Frontal cortex (tissue), 3 donors: ENCODE measurements at regions not wholly inside any gene's neighbourhood (a gene's known extent, or its start where the extent isn't known, plus 50 kb on each side); places are given as distances from the start of the nearest gene placed in this dataset.
"Not testable (repeated sequence)": the region's sequence is repeated elsewhere in the genome, so short reads cannot be mapped to it uniquely, and the experiment has no call there.

ENCODE experiments used
- DNase-seq, 2 donors: peaks; one replicate each; pipeline ENCODE4 v3.0.0; 2012; ENCODE audit warnings: low spot score in 2 of 2
- FAIRE-seq: peaks from 2 replicates; lab custom pipeline; 2012; peaks lifted over from hg19 to GRCh38; lab: Jason Lieb, UNC
- donor health status: control.
- donor health status: control.
- donor health status: control.

DNA sequence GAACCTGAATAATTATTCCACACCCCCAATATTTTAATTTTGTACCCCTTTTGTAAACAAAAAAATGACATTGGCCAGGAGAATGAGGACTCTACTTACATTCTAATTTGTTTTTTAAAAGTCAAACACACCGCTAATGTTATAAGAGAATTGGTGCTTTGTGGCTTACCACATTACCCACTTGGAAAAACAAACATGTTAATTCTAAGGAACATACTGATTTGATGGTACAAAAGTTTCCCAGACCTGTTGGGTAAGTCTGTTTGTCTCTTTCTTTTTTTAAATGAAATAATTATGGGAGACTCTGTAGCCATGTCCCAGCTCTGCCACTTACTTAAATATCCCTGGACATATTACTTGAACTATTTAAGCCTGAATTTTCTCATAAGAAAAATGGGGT lies 352.5 kb upstream of the C2CD4B start:
- FAIRE-seq (no peak), DNase-seq (no peak)

DNA sequence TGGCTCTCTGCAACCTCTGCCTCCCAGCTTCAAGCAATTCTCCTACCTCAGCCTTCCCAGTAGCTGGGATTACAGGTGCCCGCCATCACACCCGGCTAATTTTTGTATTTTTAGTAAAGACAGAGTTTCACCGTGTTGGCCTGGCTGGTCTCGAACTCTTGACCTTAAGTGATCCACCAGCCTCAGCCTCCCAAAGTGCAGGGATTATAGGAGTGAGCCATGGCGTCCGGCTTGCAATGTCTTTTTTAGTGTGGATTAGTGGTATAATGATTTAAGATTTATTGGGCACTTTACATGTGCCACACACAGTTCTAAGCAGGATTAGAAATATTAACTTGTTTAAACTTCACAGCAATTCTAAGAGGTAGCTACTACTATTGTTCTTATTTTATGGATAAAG lies 353.6 kb upstream of the C2CD4B start:
- not testable (repeated sequence) for DNase-seq, FAIRE-seq

DNA sequence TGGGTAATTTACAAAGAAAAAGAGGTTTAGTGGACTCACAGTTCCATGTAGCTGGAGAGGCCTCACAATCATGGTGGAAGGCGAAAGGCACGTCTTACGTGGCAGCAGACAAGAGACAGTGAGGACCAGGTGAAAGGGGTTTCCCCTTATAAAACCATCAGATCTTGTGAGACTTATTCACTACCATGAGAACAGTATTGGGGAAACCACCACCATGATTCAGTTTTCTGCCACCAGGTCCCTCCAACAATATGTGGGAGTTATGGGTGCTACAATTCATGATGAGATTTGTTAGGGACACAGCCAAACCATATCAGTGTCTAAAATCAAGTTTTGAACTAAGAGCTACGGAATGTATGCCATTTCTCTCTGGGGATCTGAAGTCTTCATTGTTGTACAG lies 354.8 kb upstream of the C2CD4B start:
- no peak for DNase-seq
- no peak for FAIRE-seq

DNA sequence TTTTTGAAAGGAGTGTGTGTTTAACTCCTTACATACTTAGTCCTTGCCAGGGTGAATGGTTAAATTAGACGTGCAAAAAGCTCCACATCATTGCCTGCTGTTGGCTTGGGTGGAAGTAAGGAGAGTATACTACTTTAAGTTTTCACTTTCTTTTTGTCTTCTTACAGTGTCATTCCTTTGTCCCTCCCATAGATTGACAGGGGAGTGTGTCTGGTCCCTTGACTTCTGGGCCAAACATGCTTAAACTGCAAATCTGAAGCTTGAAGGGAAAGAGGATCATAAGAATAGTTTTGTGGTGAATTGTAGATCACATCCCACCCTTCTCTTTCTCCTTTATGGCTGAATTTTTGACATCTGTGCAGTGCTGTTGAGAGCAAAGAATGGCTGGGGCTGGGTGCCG lies 355.8 kb upstream of the C2CD4B start:
- FAIRE-seq, result no peak
- no peak for DNase-seq

DNA sequence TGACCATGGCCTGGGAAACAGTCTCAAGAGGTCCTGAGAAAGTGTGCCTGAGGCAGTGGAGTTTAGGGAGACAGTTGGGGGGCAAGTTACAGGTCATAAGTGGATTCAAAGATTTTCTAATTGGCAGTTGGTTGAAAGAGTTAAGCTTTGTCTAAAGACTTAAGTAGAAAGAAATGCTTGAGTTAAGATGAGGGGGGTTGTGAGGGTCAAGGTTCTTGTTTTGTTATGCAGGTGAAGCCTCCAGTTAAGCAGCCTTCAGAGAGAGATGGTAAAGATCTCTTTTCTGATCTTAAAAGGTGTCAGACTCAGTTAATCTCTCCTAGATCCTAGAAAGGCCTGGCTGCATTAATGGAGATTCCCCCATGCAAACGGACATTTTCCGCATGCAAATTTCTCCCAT lies 356.3 kb upstream of the C2CD4B start:
- no peak for DNase-seq
- FAIRE-seq, result no peak

DNA sequence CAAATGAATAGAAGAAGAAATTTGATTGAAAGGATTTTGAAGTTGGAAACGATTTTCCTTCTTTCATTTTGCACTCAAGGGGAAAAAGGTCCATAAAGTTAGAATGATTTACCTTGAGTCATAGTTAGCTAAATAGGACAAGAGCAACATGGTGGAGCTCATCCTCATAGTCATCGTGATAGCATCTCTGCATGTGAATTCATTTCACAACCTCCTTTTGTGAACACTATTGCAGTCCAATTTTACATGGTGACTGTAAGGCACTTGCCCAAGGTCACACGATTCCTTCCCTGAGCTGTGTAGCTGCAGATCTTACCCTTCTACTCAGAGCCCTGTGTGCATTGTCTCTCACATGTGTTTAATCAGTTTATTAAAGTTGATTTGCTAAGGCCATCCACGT lies 359.8 kb upstream of the C2CD4B start:
- FAIRE-seq (no peak), DNase-seq (no peak)

DNA sequence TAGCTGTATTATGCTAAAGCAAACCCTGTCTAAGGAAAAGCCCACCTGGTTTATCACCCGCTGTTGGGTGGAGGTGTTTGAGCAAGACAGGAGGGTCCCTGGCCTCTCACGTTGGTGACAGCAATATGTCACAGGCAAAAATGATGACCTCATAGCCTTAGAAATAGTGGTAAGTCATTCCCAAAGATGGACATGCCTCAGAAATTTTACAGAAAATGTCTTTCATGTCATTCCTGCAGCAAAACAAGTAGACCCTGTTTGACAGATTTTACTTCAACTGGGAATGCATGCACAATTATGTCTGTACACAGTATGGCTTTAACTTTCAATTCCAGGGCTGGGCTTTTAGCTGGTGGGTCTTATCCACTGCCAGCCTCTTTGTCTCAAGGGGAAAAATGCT lies 362.3 kb upstream of the C2CD4B start:
- FAIRE-seq (no peak), DNase-seq (no peak)

DNA sequence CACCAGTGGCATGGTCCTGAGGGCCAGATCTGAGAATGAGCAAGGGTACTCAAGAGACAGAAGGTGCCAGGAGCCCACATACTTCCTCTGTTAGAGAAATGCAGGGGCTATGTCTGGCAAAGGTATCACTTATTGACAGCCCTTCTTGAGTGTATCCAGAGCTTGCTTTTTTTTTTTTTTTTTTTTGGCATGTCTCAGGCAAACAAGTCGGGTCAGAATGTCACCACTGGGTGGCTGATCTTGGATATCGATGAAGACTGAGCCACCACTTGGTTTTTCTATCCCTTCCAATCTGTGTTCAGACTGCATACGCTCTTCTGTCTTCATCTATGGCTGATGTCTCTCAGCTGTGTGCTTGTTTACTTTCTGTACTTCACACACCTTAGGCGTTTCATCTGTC lies 363.4 kb upstream of the C2CD4B start:
- DNase-seq, result no peak
- FAIRE-seq, result no peak

DNA sequence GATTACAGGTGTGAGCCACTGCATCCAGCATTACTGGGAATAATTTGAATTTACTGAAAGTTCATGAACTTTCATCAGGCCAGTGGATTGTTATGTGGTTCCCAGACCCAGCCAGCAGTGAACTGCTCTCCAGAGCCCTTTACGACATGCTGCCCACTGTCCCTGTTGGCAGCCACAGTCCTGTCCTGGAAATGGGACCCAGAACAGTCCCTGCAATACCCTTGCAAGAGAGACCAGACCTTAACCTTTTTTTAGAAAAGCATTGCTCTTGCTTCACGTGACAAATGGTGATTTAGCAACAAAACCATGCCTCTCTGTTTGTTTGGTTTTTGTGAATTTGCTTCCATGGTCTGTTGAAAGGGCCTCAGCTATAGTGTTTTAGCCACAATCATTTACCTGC lies 367.3 kb upstream of the C2CD4B start:
- DNase-seq (no peak), FAIRE-seq (no peak)

DNA sequence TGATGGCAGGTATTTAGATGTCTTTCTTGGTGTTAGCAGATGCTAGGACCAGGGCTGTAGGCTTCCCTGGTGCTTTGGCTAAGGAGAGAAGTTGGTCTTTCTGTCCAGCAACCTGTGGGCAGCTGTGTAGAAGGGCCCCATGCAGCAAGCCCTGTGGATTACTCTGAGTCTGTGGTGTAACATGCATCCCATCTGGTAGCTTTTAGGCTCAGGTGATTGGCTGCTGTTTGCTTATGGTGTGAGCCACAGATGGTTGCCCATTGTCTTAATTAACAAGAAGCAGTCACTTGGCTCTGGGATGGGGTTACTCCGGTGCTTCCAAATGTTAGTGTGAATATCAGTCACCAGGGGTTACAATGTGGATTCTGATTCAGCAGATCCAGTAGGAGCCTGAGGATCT lies 368.6 kb upstream of the C2CD4B start:
- DNase-seq, result no peak
- FAIRE-seq, result no peak

DNA sequence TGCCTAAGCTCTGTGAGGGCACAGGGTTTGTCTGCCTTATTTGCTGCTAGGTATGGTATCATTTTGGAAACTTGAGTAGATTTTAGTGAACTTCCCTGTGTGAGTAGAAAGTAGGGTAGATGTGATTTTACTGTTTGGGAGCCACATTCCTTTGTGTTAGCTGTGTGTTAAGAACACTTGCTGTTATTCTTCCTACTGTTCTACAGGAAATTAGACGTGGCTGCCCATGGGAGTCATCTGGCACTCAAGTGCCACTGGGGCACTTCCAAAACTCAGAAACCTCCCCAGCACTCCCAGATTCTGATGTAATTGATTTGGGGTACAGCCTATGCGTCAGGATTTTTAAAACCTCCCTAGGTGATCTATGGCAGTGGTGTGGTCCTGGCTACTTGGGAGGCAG lies 369.9 kb upstream of the C2CD4B start:
- no peak for DNase-seq
- no peak for FAIRE-seq

DNA sequence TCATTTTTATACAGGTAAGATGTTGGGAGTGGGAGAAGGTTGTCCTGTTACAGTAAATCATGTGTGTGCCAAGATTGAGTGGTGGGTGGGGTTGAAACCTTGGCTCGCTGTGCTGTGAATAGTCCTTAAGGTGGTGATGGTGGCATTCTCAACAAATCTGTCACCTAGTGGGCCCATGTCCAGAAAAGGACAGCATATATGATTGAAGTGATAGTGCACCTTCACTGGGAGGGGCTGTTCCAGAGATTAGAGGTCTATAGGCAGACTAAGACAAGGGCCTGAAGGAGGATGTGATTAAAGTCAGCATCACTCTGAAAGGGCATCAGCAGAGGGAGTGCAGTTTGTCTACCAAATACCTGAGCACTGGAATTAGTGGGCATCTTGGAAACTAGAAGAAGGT lies 374.2 kb upstream of the C2CD4B start:
- DNase-seq (no peak), FAIRE-seq (no peak)

DNA sequence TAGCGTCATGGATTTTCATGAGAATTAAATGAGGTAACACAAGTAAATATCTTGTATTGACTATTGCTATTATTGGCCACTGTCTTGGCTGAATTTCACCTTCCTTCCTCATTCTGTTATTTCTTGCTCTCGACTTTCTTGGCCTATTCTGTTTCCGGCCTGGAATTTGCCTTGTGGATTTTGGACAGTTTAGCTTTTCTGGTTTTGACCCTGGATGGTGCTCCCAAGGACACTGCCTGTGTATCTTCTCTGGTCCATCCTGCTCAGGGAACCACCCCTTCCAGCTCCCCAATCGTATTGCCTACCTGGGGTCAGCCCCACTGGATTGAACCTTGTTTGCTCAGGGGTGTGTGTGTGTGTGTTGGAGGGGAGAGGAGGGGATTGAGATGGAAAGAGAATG lies 376.2 kb upstream of the C2CD4B start:
- no peak for FAIRE-seq

DNA sequence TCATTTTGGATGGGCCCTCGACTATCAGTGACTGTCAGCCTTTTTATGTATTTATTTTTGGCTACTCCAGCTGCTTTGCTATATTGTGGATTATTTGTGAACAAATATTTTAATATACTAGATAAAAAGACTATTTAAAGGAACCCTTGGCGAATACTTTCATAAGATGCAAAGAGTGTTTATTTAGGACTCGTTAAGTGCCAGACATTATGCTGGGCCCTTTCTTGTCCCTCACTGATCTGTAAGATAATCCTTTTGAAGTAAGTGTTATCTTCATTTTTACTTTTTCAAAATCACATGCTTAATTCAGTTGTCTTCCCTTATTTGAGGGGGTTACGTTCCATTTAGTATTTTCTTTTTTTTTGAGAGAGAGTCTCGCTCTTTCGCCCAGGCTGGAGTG lies 376.8 kb upstream of the C2CD4B start:
- no peak for DNase-seq
- no peak for FAIRE-seq

More for the DNA sequence above, 376.2 kb upstream of the C2CD4B start:
- no peak for DNase-seq

DNA sequence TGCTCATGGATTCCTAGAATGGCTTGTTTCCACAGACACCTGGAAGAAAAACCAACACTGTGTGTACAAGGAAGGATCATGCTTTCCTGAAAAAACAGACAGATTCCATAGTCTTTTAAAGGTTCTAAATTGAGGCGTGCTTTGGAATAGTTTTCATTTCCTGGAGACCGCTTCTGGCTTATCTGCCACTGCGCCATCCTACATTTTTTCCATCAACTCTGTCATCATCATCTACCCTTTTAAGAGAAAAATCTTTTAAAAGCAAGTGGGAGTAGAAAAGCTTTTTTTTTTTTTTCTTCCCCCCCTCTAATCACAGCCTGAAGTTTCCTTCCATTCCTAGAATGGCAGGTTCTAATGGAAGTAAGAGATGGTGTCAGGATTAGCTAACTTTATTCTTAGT lies 379.4 kb upstream of the C2CD4B start:
- FAIRE-seq (no peak), DNase-seq (no peak)

DNA sequence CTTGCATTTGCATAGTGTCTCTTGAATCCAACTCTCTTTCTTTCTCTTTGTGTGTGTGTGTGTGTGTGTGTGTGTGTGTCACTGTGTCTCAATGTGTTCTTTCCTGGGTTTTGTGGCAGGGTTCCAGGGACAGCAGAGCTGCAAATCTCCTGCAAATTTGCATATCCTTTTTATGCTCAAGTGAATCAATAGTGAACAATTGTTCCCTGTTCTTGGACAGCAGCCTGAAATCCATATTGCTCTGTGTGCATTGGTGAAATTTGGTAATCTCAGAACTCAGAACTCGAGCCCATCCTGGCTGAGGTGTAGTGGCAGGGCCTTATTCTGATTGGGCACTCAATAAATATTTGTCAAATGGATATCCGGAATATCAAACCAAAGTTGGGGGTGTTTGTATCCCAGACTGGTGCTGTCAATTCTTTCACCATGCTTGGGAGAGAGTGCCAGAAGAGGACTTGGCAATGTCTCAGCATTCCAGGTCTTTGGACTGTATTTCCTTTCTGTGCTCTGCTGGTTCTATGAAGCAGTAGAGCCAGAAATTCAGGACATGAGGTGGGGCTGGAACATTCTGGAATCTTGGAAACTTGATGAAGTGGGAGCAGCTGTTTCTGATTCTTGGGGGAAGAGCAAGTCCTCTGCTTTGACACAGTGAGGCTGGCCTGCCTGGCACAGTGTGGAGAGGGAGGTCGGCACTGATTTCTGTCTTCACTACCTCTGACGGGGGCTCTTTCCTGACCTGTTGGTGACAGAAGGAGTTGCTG lies 380.6 kb upstream of the C2CD4B start:
- no peak for FAIRE-seq

DNA sequence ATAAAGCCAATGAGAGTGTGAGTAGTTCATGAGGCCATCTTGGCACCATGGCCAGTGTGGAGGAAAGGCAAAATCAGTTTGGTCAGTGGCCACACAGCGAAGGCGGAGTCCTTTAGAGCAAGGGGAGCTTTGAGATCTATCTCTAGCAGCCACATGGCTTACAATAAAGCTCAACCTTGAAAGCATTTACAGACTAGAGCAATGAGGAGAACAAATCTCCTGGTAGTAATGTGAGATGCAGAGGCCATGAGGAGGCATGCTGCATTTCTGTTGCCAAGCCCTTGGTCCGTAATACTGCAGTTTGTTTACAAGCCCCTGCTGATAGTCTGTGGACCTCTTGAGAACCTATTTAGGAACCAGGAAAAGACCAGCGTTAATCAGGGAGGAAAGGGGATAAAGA lies 381.5 kb upstream of the C2CD4B start:
- DNase-seq (no peak), FAIRE-seq (no peak)

More for the DNA sequence above, 380.6 kb upstream of the C2CD4B start:
- peak in 1 of 2 donors; percentile 17 for DNase-seq

DNA sequence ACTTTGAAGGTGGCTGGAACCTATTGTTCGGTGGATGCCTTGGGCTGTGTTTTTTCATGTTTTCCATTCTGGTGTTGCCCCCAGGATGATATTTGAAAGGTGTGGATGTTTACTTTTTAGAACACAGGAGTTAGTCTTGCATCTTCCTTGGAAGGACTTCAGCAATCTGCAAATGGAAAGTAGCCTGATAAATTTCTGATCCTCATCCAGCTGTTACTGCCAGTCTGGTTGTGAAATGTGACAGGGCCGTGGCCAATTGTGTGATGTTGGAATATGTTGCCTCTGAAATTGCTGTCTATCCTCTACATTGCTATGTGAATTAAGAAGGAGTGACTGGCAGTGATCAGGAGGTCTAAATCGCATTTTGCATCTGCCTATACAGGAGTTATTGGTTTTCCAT lies 382.5 kb upstream of the C2CD4B start:
- FAIRE-seq, result no peak
- no peak for DNase-seq

DNA sequence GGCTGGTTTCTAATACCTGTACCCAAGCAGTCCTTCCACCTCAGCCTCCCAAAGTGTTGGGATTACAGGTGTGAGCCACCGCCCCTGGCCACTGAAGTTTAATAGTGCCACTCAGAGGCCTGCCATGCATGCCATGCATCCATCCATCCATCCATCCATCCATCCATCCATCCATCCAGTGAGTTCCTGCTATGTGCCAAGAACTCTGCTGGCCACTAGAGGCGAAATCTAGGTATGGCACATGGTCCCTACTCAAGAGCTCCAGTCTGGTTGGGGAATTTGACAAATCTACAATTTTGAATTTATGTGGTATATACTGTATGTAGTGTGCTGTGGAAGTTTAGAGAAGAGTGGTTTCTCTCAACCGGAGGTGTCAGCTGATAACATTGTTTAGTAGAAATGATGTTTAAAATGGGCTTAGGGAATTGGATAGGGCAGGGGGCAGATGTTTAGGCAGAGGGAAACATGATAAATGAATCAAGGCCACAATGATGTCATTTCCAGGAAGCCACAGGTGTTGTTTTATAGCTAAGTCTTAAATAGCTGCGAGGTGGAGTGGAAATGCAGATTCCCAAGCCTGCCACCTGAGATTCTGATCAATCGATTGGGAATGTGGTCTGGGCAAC lies 384.4 kb upstream of the C2CD4B start:
- FAIRE-seq, result no peak
- DNase-seq, result no peak

DNA sequence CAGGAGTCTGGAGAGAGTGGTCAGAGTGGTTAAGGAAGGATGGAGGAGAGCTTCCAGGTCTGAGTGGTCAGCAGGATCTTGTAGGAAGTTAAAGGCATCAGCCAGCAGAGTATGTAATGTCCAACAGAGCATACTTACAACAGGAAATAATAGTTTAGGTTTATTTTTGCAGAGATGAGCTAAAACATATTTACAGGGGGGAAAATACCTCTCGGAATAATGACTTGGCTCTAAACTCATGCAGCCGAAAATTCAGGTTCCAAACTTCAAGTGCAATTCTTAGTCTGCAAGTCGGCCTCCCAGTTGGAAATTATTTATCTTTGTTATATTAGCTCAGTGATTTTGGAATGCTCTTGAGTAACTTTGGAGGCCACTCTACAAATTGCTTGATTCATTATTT lies 385.0 kb upstream of the C2CD4B start:
- no peak for DNase-seq
- no peak for FAIRE-seq

DNA sequence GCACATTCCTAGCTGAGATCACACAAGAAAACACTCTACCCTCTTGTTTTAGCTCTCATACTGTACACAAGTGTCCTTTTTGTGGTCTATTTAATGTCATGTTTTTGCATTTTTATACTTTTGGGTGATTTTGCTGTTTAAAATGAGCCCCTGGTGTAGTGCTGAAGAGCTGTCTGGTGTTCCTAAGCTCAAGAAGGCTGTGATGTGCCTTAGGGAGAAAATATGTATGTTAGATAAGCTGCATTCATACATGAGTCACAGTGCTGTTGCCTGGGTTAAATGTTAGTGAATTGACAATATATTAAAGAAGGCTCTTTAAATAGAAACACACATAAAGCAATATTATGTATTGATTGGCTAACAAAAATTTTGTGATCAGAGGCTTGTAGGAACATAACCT lies 387.4 kb upstream of the C2CD4B start:
- no peak for DNase-seq
- FAIRE-seq, result no peak
